ENCODE measurements at regions not wholly inside any gene's neighbourhood (a gene's known extent, or its start where the extent isn't known, plus 50 kb on each side); places are given as distances from the start of the nearest gene placed in this dataset.

DNA sequence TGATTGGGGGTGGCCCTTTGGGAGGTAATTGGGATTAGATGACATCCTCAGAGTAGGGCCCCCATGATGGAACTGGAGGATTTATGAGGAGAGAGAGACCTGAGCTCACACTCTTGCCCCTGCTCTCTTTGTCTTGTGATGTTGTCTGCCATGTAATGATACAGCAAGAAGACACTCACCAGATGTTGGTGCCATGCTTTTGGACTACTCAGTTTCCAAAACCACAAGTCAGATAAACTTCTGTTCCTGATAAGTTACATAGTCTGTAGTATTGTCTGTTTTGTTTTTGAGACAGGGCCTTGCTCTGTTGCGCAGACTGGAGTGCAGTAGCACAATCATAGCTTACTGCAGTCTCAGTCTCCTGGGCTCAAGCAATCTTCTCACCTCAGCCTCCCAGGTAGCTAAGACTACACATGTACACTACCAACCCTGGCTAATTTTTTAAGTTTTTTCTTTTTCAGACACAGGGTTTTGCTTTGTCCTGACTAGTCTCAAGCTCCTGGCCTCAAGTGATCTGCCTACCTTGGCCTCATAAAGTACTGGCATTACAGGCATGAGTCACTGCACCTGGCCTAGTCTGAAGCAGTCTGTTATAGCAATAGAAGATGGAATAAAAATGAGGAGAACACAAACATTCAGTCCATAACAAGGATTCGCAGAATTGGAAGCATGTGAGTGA lies 115.0 kb upstream of the GALNT2 start:
- H3K27me3 ChIP-seq (ENCODE audit: control insufficient read depth in 2 of 2, insufficient read depth in 1 of 2, low read length in 1 of 2): no peaks in the 10 kb centered on the region
- WGBS: 98% methylated on average over 2 of the region's 2 CpGs
- H3K4me1 ChIP-seq (ENCODE audit: control insufficient read depth in 2 of 2, insufficient read depth in 2 of 2, low read length in 2 of 2): no peaks in the 10 kb centered on the region
- DNase-seq (ENCODE audit: low read depth in 6 of 9, low spot score in 9 of 9): no peak
- H3K27ac ChIP-seq (ENCODE audit: low read depth in 1 of 2, low read length in 1 of 2): no peak overlapping the region
- H3K4me3 ChIP-seq (ENCODE audit: low read length in 2 of 2): no peak overlapping the region
- H3K36me3 ChIP-seq (ENCODE audit: control insufficient read depth in 2 of 2, insufficient read depth in 2 of 2, low read length in 1 of 2): no peaks in the 10 kb centered on the region
- H3K9me3 ChIP-seq (ENCODE audit: control insufficient read depth in 2 of 2, insufficient read depth in 1 of 2, low read length in 1 of 2): no peaks in the 10 kb centered on the region

DNA sequence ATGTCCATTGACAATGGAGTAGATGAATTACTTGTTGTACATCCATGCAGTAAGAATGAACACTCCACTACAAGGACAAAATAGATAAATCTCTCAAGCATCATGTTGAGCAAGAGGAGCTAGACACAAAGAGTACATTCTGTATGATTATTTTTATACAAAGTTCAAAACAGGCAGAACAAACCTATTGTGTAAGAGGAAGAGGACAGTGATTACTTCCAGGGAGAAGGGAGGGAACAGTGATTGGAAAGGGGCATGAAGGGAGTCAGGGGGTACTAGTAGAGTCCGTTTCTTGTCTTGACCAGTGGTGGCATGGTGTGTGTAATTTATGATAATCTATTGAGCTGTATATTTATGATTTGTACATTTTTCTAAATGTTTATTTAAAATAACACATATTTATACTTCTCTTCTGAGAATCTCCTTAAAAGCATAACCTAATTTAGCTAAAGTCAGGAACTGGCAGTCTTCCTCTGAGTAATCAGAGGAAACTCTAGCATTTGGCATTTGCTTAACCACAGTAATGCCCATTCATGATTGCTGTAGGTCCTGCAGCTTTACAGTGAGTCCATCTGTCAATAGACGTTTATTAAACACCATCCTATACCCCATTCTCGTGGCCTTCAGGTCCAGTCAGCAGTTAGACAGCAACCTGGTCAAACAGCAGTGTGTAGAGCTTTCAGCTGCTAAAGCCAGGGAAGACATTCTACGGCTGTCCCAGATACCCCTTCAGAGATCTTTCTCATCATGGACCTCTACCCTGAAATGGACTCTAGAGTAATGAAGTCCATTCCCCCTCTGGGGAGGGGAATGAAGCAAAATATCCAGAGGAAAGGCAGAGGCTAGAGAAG lies 114.1 kb upstream of the GALNT2 start:
- WGBS: 97% methylated on average over 4 of the region's 4 CpGs
- DNase-seq (ENCODE audit: low read depth in 6 of 9, low spot score in 9 of 9): no peak
- H3K27ac ChIP-seq (ENCODE audit: low read depth in 1 of 2, low read length in 1 of 2): no peak overlapping the region
- H3K4me3 ChIP-seq (ENCODE audit: low read length in 2 of 2): no peak overlapping the region
- no peaks in the 10 kb centered on the region for H3K36me3 ChIP-seq (ENCODE audit: control insufficient read depth in 2 of 2, insufficient read depth in 2 of 2, low read length in 1 of 2)
- H3K27me3 ChIP-seq (ENCODE audit: control insufficient read depth in 2 of 2, insufficient read depth in 1 of 2, low read length in 1 of 2): no peaks in the 10 kb centered on the region
- H3K9me3 ChIP-seq (ENCODE audit: control insufficient read depth in 2 of 2, insufficient read depth in 1 of 2, low read length in 1 of 2): no peaks in the 10 kb centered on the region
- no peaks in the 10 kb centered on the region for H3K4me1 ChIP-seq (ENCODE audit: control insufficient read depth in 2 of 2, insufficient read depth in 2 of 2, low read length in 2 of 2)

DNA sequence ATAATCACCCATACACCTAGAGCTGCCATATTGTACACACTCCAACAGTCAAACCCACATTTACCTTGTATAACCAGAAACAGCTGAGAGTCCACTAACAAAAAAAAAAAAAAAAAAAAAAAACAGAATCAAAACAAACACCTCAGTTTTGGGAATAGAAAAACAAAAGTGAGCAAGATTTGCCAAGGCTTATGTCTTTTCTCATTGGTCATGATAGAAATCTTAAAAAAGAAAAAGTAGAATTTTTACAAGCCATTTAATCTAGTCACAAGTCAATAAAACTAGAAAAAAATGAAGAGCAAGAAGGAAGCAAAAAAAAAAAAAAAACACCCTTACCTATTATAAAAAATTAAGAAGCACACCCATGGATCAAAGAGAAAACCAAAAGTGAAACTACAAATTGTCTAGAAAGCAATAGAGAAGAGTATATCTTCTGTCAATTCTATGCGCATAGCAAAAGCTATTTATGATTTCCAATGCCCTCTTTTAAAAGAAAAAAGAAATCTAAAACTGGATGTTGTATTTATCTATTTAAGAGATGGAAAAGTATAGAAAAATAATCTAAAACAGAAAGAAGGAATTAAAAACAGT lies 113.2 kb upstream of the GALNT2 start:
- no peak overlapping the region for H3K27ac ChIP-seq (ENCODE audit: low read depth in 1 of 2, low read length in 1 of 2)

DNA sequence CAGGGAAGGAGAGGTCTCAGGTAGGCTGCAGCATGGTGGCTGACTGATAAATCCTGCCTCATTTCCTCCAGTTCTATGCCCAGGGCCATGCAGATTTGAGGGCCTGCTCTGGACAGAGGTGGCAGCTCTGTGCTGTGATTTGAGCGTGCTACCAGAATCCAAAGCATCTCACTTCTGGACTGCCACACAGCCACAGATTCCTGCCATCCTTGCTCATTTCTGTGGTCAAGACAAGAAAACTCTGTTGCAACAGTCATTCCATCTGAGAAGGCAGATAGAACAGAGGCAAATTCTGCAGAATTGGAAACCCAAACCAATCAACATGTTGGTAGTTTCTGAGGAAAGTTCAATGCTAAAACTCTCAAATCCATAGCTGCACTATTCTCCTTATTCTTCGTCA lies 102.8 kb upstream of the GALNT2 start:
- H3K27me3 ChIP-seq (ENCODE audit: control insufficient read depth in 2 of 2, insufficient read depth in 1 of 2, low read length in 1 of 2): no peaks in the 10 kb centered on the region
- H3K9me3 ChIP-seq (ENCODE audit: control insufficient read depth in 2 of 2, insufficient read depth in 1 of 2, low read length in 1 of 2): no peaks in the 10 kb centered on the region
- no peaks in the 10 kb centered on the region for H3K36me3 ChIP-seq (ENCODE audit: control insufficient read depth in 2 of 2, insufficient read depth in 2 of 2, low read length in 1 of 2)
- H3K4me1 ChIP-seq (ENCODE audit: control insufficient read depth in 2 of 2, insufficient read depth in 2 of 2, low read length in 2 of 2): no peaks in the 10 kb centered on the region
- 98% methylated on average over 2 of the region's 2 CpGs for WGBS
- no peak overlapping the region for H3K27ac ChIP-seq (ENCODE audit: low read depth in 1 of 2, low read length in 1 of 2)
- no peak for DNase-seq (ENCODE audit: low read depth in 6 of 9, low spot score in 9 of 9)
- H3K4me3 ChIP-seq (ENCODE audit: low read length in 2 of 2): no peak overlapping the region

More for the DNA sequence above, 113.2 kb upstream of the GALNT2 start:
- Histone ChIP-seq H3K27me3 (ENCODE audit: control insufficient read depth in 2 of 2, insufficient read depth in 1 of 2, low read length in 1 of 2) (no peaks in the 10 kb centered on the region), H3K4me3 (ENCODE audit: low read length in 2 of 2) (no peak overlapping the region), H3K36me3 (ENCODE audit: control insufficient read depth in 2 of 2, insufficient read depth in 2 of 2, low read length in 1 of 2) (no peaks in the 10 kb centered on the region), H3K4me1 (ENCODE audit: control insufficient read depth in 2 of 2, insufficient read depth in 2 of 2, low read length in 2 of 2) (no peaks in the 10 kb centered on the region), H3K9me3 (ENCODE audit: control insufficient read depth in 2 of 2, insufficient read depth in 1 of 2, low read length in 1 of 2) (no peaks in the 10 kb centered on the region)
- DNase-seq (ENCODE audit: low read depth in 6 of 9, low spot score in 9 of 9): peak in 4 of 9 donors; percentile 12 to 61 (median 14)
- WGBS: 68% methylated on average over 1 of the region's 1 CpG

DNA sequence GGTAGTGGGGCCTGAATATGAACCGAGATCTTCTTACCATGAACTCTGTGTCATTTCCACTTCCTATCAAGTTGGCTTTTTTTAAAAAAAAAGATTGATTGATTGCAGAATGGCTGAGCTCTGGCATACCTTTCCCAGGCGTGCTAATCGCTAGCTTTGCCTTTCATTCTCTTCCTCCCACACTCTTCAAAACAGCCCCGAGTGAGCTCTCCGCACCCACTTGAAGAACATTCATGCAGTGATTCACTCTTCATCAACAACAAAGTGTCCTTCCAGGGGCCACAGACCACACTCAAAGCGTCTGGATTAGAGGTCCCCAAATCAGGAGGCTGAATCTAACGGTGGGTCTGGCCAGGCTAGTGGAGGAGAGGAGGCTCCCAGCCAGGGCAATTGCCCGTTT lies 96.3 kb upstream of the GALNT2 start:
- Histone ChIP-seq H3K4me1 (ENCODE audit: control insufficient read depth in 2 of 2, insufficient read depth in 2 of 2, low read length in 2 of 2) (peaks cover 0 to 6% of the 10 kb centered on the region in 2 donors), H3K4me3 (ENCODE audit: low read length in 2 of 2) (no peak overlapping the region), H3K36me3 (ENCODE audit: control insufficient read depth in 2 of 2, insufficient read depth in 2 of 2, low read length in 1 of 2) (no peaks in the 10 kb centered on the region), H3K9me3 (ENCODE audit: control insufficient read depth in 2 of 2, insufficient read depth in 1 of 2, low read length in 1 of 2) (no peaks in the 10 kb centered on the region), H3K27ac (ENCODE audit: low read depth in 1 of 2, low read length in 1 of 2) (no peak overlapping the region), H3K27me3 (ENCODE audit: control insufficient read depth in 2 of 2, insufficient read depth in 1 of 2, low read length in 1 of 2) (no peaks in the 10 kb centered on the region)
- 77% methylated on average over 8 of the region's 8 CpGs for WGBS
- DNase-seq (ENCODE audit: low read depth in 6 of 9, low spot score in 9 of 9): peak in 1 of 9 donors; percentile 19

DNA sequence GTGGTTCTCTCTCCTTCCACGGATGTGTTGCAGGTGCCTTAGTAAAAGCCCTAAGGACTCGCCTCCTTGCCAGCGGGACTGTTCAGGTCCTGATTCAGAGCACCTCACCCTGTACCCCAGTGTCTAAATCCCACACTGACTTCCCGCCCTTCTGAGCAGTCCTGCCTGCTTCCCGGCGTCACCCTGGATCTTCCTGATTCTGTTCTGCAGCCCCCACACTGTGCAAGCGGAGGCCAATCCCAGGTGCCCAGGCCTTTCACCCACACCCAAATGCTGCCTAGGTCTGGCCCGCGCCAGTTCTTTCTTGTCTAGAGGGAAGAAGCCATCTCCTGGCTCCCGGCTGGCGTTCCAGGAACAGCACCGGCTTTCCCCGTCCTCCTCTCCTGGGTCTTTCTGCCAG lies 95.9 kb upstream of the GALNT2 start:
- Histone ChIP-seq H3K27ac (ENCODE audit: low read depth in 1 of 2, low read length in 1 of 2) (no peak overlapping the region), H3K9me3 (ENCODE audit: control insufficient read depth in 2 of 2, insufficient read depth in 1 of 2, low read length in 1 of 2) (no peaks in the 10 kb centered on the region), H3K4me1 (ENCODE audit: control insufficient read depth in 2 of 2, insufficient read depth in 2 of 2, low read length in 2 of 2) (peaks cover 0 to 6% of the 10 kb centered on the region in 2 donors), H3K36me3 (ENCODE audit: control insufficient read depth in 2 of 2, insufficient read depth in 2 of 2, low read length in 1 of 2) (no peaks in the 10 kb centered on the region), H3K4me3 (ENCODE audit: low read length in 2 of 2) (no peak overlapping the region), H3K27me3 (ENCODE audit: control insufficient read depth in 2 of 2, insufficient read depth in 1 of 2, low read length in 1 of 2) (no peaks in the 10 kb centered on the region)
- WGBS: 98% methylated on average over 13 of the region's 13 CpGs
- DNase-seq (ENCODE audit: low read depth in 6 of 9, low spot score in 9 of 9): no peak

DNA sequence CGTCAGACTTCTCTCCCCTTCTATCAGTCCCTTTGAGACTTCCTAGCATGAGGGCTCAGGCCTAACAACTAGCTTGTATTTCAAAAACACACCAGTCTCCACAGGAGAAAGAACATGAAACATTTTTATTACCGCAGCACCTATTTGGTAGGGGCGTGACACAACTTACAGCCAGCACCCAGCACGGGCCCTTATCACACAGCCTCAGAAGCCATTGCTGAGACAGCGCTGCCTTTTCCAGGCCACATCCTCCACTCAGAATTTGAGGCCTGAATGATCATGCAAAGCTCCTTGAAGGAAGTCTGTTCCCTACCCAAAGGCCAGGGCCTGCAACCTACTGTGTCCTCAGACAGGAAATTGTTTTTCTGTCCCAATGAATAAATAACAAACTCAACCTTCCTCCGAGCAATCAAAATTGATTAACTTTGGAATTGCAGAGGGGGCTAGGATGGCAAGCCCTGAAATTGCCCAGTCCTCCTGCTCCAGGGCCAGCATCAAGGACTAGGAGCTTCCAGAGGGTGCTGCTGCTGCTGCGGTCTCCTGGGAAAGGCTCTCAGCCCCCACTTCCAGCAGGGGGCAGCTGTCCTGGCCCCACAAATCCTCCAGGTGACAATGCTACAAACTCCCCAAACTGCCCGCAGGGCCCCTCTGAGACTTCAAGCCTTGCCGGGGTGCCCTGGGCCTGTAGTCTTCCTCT lies 94.3 kb upstream of the GALNT2 start:
- H3K27ac ChIP-seq (ENCODE audit: low read depth in 1 of 2, low read length in 1 of 2): no peak overlapping the region
- no peak for DNase-seq (ENCODE audit: low read depth in 6 of 9, low spot score in 9 of 9)
- 95% methylated on average over 9 of the region's 9 CpGs for WGBS

DNA sequence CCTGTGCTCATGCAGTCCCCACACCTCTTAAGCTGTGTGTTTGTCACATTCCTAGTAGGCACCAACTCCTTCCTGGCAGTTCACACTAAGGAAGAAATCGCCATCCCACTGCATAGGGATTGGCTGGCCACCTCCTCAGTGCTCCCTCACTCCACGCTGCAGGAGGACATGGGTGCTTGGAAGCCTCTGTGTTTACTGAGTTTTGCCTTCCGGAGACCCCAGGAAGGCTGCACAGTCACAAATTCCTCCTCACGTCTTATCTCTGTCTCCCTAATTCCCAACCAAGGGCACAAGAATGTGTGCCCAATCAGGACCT lies 93.8 kb upstream of the GALNT2 start:
- WGBS: 97% methylated on average over 4 of the region's 4 CpGs
- DNase-seq (ENCODE audit: low read depth in 6 of 9, low spot score in 9 of 9): no peak
- no peaks in the 10 kb centered on the region for H3K27me3 ChIP-seq (ENCODE audit: control insufficient read depth in 2 of 2, insufficient read depth in 1 of 2, low read length in 1 of 2)
- no peak overlapping the region for H3K27ac ChIP-seq (ENCODE audit: low read depth in 1 of 2, low read length in 1 of 2)
- H3K4me1 ChIP-seq (ENCODE audit: control insufficient read depth in 2 of 2, insufficient read depth in 2 of 2, low read length in 2 of 2): peaks cover 0 to 6% of the 10 kb centered on the region in 2 donors
- no peak overlapping the region for H3K4me3 ChIP-seq (ENCODE audit: low read length in 2 of 2)
- H3K9me3 ChIP-seq (ENCODE audit: control insufficient read depth in 2 of 2, insufficient read depth in 1 of 2, low read length in 1 of 2): no peaks in the 10 kb centered on the region
- H3K36me3 ChIP-seq (ENCODE audit: control insufficient read depth in 2 of 2, insufficient read depth in 2 of 2, low read length in 1 of 2): no peaks in the 10 kb centered on the region

More for the DNA sequence above, 94.3 kb upstream of the GALNT2 start:
- Histone ChIP-seq H3K9me3 (ENCODE audit: control insufficient read depth in 2 of 2, insufficient read depth in 1 of 2, low read length in 1 of 2) (no peaks in the 10 kb centered on the region), H3K27me3 (ENCODE audit: control insufficient read depth in 2 of 2, insufficient read depth in 1 of 2, low read length in 1 of 2) (no peaks in the 10 kb centered on the region), H3K4me3 (ENCODE audit: low read length in 2 of 2) (no peak overlapping the region), H3K36me3 (ENCODE audit: control insufficient read depth in 2 of 2, insufficient read depth in 2 of 2, low read length in 1 of 2) (no peaks in the 10 kb centered on the region), H3K4me1 (ENCODE audit: control insufficient read depth in 2 of 2, insufficient read depth in 2 of 2, low read length in 2 of 2) (peaks cover 0 to 6% of the 10 kb centered on the region in 2 donors)

DNA sequence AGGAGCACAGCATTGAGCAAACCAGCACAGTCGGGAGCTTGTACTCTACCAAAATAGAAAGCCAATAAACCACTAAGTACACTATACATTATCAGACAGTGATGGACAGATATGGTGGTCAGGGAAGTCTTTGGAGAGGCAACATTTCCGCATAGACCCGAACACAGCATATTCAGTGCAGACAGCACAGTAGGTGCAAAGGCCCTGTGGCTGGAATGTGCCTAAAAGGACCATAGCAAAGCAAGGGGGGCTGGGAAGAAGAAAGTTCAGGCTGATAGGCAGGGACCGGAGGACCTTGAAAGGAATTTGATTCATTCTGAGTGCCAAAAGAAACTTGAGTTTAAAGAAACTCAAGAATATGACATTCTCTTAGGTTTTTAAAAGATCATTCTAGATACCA lies 92.0 kb upstream of the GALNT2 start:
- Histone ChIP-seq H3K9me3 (ENCODE audit: control insufficient read depth in 2 of 2, insufficient read depth in 1 of 2, low read length in 1 of 2) (no peaks in the 10 kb centered on the region), H3K27me3 (ENCODE audit: control insufficient read depth in 2 of 2, insufficient read depth in 1 of 2, low read length in 1 of 2) (no peaks in the 10 kb centered on the region), H3K4me3 (ENCODE audit: low read length in 2 of 2) (no peak overlapping the region), H3K27ac (ENCODE audit: low read depth in 1 of 2, low read length in 1 of 2) (no peak overlapping the region), H3K4me1 (ENCODE audit: control insufficient read depth in 2 of 2, insufficient read depth in 2 of 2, low read length in 2 of 2) (peaks cover 0 to 6% of the 10 kb centered on the region in 2 donors), H3K36me3 (ENCODE audit: control insufficient read depth in 2 of 2, insufficient read depth in 2 of 2, low read length in 1 of 2) (no peaks in the 10 kb centered on the region)
- DNase-seq (ENCODE audit: low read depth in 6 of 9, low spot score in 9 of 9): no peak
- 97% methylated on average over 4 of the region's 4 CpGs for WGBS

Data from thymus (tissue), 11 donors.